ENCODE measurements at regions not wholly inside any gene's neighbourhood (a gene's known extent, or its start where the extent isn't known, plus 50 kb on each side); places are given as distances from the start of the nearest gene placed in this dataset.
A peak's percentile ranks its signal among the peaks of the same experiment; 100 is the strongest.

GRCh38 chr10:30752481-30752881 lies 122.9 kb upstream of the LYZL2 start:
- no peak for DNase-seq
- Mint-ChIP-seq H3K27ac (ENCODE audit: unreplicated experiment) (no peak overlapping the region), H3K27me3 (ENCODE audit: unreplicated experiment) (peaks cover 2% of the 10 kb centered on the region), H3K4me1 (ENCODE audit: low read depth, unreplicated experiment) (peaks cover 15% of the 10 kb centered on the region), H3K36me3 (ENCODE audit: unreplicated experiment) (no peaks in the 10 kb centered on the region), H3K4me3 (ENCODE audit: unreplicated experiment) (no peak overlapping the region), H3K9me3 (ENCODE audit: unreplicated experiment) (peaks cover 5% of the 10 kb centered on the region)
- TF ChIP-seq CTCF (IDR thresholded peaks at IDR 0.05; ENCODE audit: partially characterized antibody, unreplicated experiment): no peak

GRCh38 chr10:30751678-30752331 lies 122.3 kb upstream of the LYZL2 start:
- H3K9me3 Mint-ChIP-seq (ENCODE audit: unreplicated experiment): peaks cover 5% of the 10 kb centered on the region
- H3K4me1 Mint-ChIP-seq (ENCODE audit: low read depth, unreplicated experiment): peaks cover 15% of the 10 kb centered on the region
- peak; percentile 91 for DNase-seq
- peaks cover 2% of the 10 kb centered on the region for H3K27me3 Mint-ChIP-seq (ENCODE audit: unreplicated experiment)
- no peak overlapping the region for H3K4me3 Mint-ChIP-seq (ENCODE audit: unreplicated experiment)
- TF ChIP-seq CTCF (IDR thresholded peaks at IDR 0.05; ENCODE audit: partially characterized antibody, unreplicated experiment): peak; percentile 93
- H3K36me3 Mint-ChIP-seq (ENCODE audit: unreplicated experiment): no peaks in the 10 kb centered on the region
- H3K27ac Mint-ChIP-seq (ENCODE audit: unreplicated experiment): no peak overlapping the region

- Mint-ChIP-seq H3K27me3 (ENCODE audit: unreplicated experiment) (no peaks in the 10 kb centered on the region), H3K4me1 (ENCODE audit: low read depth, unreplicated experiment) (peaks cover 15% of the 10 kb centered on the region), H3K9me3 (ENCODE audit: unreplicated experiment) (peaks cover 5% of the 10 kb centered on the region), H3K36me3 (ENCODE audit: unreplicated experiment) (no peaks in the 10 kb centered on the region), H3K4me3 (ENCODE audit: unreplicated experiment) (no peak overlapping the region), H3K27ac (ENCODE audit: unreplicated experiment) (no peak overlapping the region)
- DNase-seq: no peak
- TF ChIP-seq CTCF (IDR thresholded peaks at IDR 0.05; ENCODE audit: partially characterized antibody, unreplicated experiment): no peak
Observed at GRCh38 chr10:30750971-30751677, 121.6 kb upstream of the LYZL2 start.

- Mint-ChIP-seq H3K4me3 (ENCODE audit: unreplicated experiment) (no peak overlapping the region), H3K9me3 (ENCODE audit: unreplicated experiment) (peaks cover 2% of the 10 kb centered on the region), H3K27me3 (ENCODE audit: unreplicated experiment) (no peaks in the 10 kb centered on the region), H3K27ac (ENCODE audit: unreplicated experiment) (no peak overlapping the region), H3K36me3 (ENCODE audit: unreplicated experiment) (no peaks in the 10 kb centered on the region), H3K4me1 (ENCODE audit: low read depth, unreplicated experiment) (peaks cover 10% of the 10 kb centered on the region)
- TF ChIP-seq CTCF (IDR thresholded peaks at IDR 0.05; ENCODE audit: partially characterized antibody, unreplicated experiment): no peak
- no peak for DNase-seq
Observed at GRCh38 chr10:30749385-30749784, 119.8 kb upstream of the LYZL2 start.
